HG03521 (cell line): ENCODE measurements at regions not wholly inside any gene's neighbourhood (a gene's known extent, or its start where the extent isn't known, plus 50 kb on each side); places are given as distances from the start of the nearest gene placed in this dataset.
"Not testable (repeated sequence)": the region's sequence is repeated elsewhere in the genome, so short reads cannot be mapped to it uniquely, and the experiment has no call there.

Source experiments
- ATAC-seq: cut with Tn5 transposase; IDR thresholded peaks from one replicate; pipeline ENCODE4 v1.9.1; 2021; ENCODE audit warnings: mild to moderate bottlenecking, moderate library complexity; ENCODE audit not compliant: unreplicated experiment

- no peak for ATAC-seq
These were observed 448.0 kb downstream of the KCNT2 start for GRCh38 chr1:196160066-196160795.

GRCh38 chr1:196155586-196155985 lies 452.7 kb downstream of the KCNT2 start:
- ATAC-seq = no peak

GRCh38 chr1:196152975-196153374 lies 455.3 kb downstream of the KCNT2 start:
- ATAC-seq = no peak

GRCh38 chr1:196152086-196152485 lies 456.2 kb downstream of the KCNT2 start:
- ATAC-seq = no peak

- no peak for ATAC-seq
These were observed 459.8 kb downstream of the KCNT2 start for GRCh38 chr1:196148367-196148970.

GRCh38 chr1:196147530-196147929 lies 460.7 kb downstream of the KCNT2 start:
- no peak for ATAC-seq

GRCh38 chr1:196145151-196145550 lies 463.1 kb downstream of the KCNT2 start:
- not testable (repeated sequence) for ATAC-seq

GRCh38 chr1:196144588-196144987 lies 463.7 kb downstream of the KCNT2 start:
- no peak for ATAC-seq

GRCh38 chr1:196143602-196144342 lies 464.5 kb downstream of the KCNT2 start:
- no peak for ATAC-seq

GRCh38 chr1:196142111-196142640 lies 466.1 kb downstream of the KCNT2 start:
- no peak for ATAC-seq

GRCh38 chr1:196136396-196136795 lies 471.8 kb downstream of the KCNT2 start:
- no peak for ATAC-seq

- ATAC-seq = no peak
These were observed 476.5 kb downstream of the KCNT2 start for GRCh38 chr1:196131691-196132090.

- no peak for ATAC-seq
These were observed 479.4 kb downstream of the KCNT2 start for GRCh38 chr1:196128835-196129234.

- ATAC-seq = no peak
These were observed 487.1 kb downstream of the KCNT2 start for GRCh38 chr1:196121181-196121580.

GRCh38 chr1:196115646-196116045 lies 492.6 kb downstream of the KCNT2 start:
- no peak for ATAC-seq

- no peak for ATAC-seq
These were observed 494.0 kb downstream of the KCNT2 start for GRCh38 chr1:196114193-196114592.

- not testable (repeated sequence) for ATAC-seq
These were observed 499.2 kb downstream of the KCNT2 start for GRCh38 chr1:196108990-196109389.

- no peak for ATAC-seq
These were observed 502.3 kb downstream of the KCNT2 start for GRCh38 chr1:196105901-196106300.

GRCh38 chr1:196102826-196103225 lies 505.4 kb downstream of the KCNT2 start:
- ATAC-seq = no peak

GRCh38 chr1:196098000-196098399 lies 510.2 kb downstream of the KCNT2 start:
- no peak for ATAC-seq

- no peak for ATAC-seq
These were observed 513.4 kb downstream of the KCNT2 start for GRCh38 chr1:196094821-196095220.
